HepG2 (cell line): ENCODE measurements at regions not wholly inside any gene's neighbourhood (a gene's known extent, or its start where the extent isn't known, plus 50 kb on each side); places are given as distances from the start of the nearest gene placed in this dataset.

Experiments used
- ATAC-seq: fragments of 200-7000 bp; cut with Tn5 transposase; 3 replicates; pipeline ENCODE4 v1.9.1; 2020; ENCODE audit warnings: mild to moderate bottlenecking, moderate library complexity
- BruUV-seq: library from RNA; stranded (reverse); fragments of 400-500 nt; replicated peaks from 2 replicates; lab custom pipeline; 2021; lab: Mats Ljungman, UMichigan
- CTCF ChIA-PET: fragments of 300-600 bp; formaldehyde crosslinking; extraction: SDS; loops from one replicate; lab custom pipeline; 2021; ENCODE audit warnings: low total read pairs, inconsistent platforms, low intra/inter-chr PET ratio; lab: Yijun Ruan, JAX
- POLR2A ChIA-PET: fragments of 350-600 bp; sonication (Branson Sonifier 250); formaldehyde crosslinking; loops from one replicate; lab custom pipeline; 2020; ENCODE audit warnings: antibody characterized with exemption, inconsistent platforms; lab: Yijun Ruan, JAX
- DNase-seq: peaks from one replicate; pipeline ENCODE4 v3.0.0-alpha.2; 2015; ENCODE audit warnings: low spot score
- FAIRE-seq: peaks from 3 replicates; lab custom pipeline; 2011; peaks lifted over from hg19 to GRCh38; lab: Jason Lieb, UNC
- H2AFZ ChIP-seq: one replicate; pipeline ENCODE4 v1.6.1; 2011; ENCODE audit warnings: low read length, inconsistent platforms
- H3K27ac ChIP-seq: fragments of 300-600 bp; 3 replicates; pipeline ENCODE4 v1.8.0; 2011; ENCODE audit warnings: mixed run types, mild to moderate bottlenecking, mixed read lengths, low read length, inconsistent platforms; ENCODE audit not compliant: insufficient read depth; ENCODE audit errors: extremely low read length
- H3K27me3 ChIP-seq, 2 experiments: fragments of 200-600 bp in 1 of 2; 2 replicates in 1 of 2; 3 replicates in 1 of 2; pipeline versions ENCODE4 v1.6.0 to v1.8.0; 2011; ENCODE audit warnings: low read length in 2 of 2, mild to moderate bottlenecking in 2 of 2, moderate library complexity in 2 of 2, inconsistent platforms in 1 of 2; ENCODE audit not compliant: insufficient read depth in 2 of 2, control insufficient read depth in 1 of 2
- H3K36me3 ChIP-seq, 2 experiments: fragments of 200-600 bp in 1 of 2; replicated peaks in 1 of 2; 2 replicates in 1 of 2; 3 replicates in 1 of 2; pipeline versions ENCODE4 v1.5.1 to v1.8.0; 2011; ENCODE audit warnings: low read length in 2 of 2, inconsistent platforms in 1 of 2; ENCODE audit not compliant: insufficient read depth in 2 of 2, control insufficient read depth in 1 of 2
- H3K4me1 ChIP-seq: 2 replicates; pipeline ENCODE4 v1.5.1; 2012; ENCODE audit warnings: low read length, inconsistent platforms; ENCODE audit not compliant: insufficient read depth
- H3K4me2 ChIP-seq: 2 replicates; pipeline ENCODE4 v1.6.0; 2011; ENCODE audit warnings: low read depth, low read length, inconsistent platforms
- H3K4me3 ChIP-seq, 3 experiments: fragments of 200-600 bp in 1 of 3; sonication (generic), shearing (Covaris generic) in 1 of 3; replicated peaks in 1 of 3; 2 replicates each; pipeline ENCODE4 v1.5.1; 2011 to 2016; ENCODE audit warnings: low read length in 3 of 3, inconsistent platforms in 2 of 3, low read depth in 2 of 3, mild to moderate bottlenecking in 2 of 3, control low read depth in 1 of 3, mixed read lengths in 1 of 3; ENCODE audit not compliant: insufficient read depth in 1 of 3
- H3K79me2 ChIP-seq: one replicate; pipeline ENCODE4 v1.6.1; 2011; ENCODE audit warnings: low read length, inconsistent platforms; ENCODE audit not compliant: insufficient read depth
- H3K9ac ChIP-seq: 2 replicates; pipeline ENCODE4 v1.6.0; 2011; ENCODE audit warnings: mild to moderate bottlenecking, low read depth, low read length, inconsistent platforms; ENCODE audit not compliant: insufficient read depth
- H3K9me3 ChIP-seq: 2 replicates; pipeline ENCODE4 v1.5.1; 2012; ENCODE audit warnings: mild to moderate bottlenecking, low read length
- H4K20me1 ChIP-seq: 2 replicates; pipeline ENCODE4 v1.6.0; 2011; ENCODE audit warnings: inconsistent platforms, mild to moderate bottlenecking, low read length, moderate library complexity; ENCODE audit not compliant: insufficient read depth
- DNMT1 ChIP-seq: sonication (generic); formaldehyde crosslinking; IDR thresholded peaks from 2 replicates; pipeline ENCODE4 v1.5.1; 2020; ENCODE audit warnings: mild to moderate bottlenecking, missing genetic modification reagents
- EED ChIP-seq: sonication (generic); formaldehyde crosslinking; IDR thresholded peaks from 2 replicates; pipeline ENCODE4 v1.5.0; 2020; ENCODE audit warnings: mild to moderate bottlenecking, missing genetic modification reagents
- HIC2 ChIP-seq: sonication (generic); formaldehyde crosslinking; IDR thresholded peaks from 2 replicates; pipeline ENCODE4 v1.9.0; 2022; ENCODE audit warnings: low read depth, missing genetic modification reagents
- HNF4A ChIP-seq: sonication (generic); formaldehyde crosslinking; IDR thresholded peaks from 2 replicates; pipeline ENCODE4 v1.4.0; 2020; ENCODE audit warnings: missing genetic modification reagents
- MYC ChIP-seq: sonication (generic); formaldehyde crosslinking; IDR thresholded peaks from 2 replicates; pipeline ENCODE4 v1.9.0; 2021; ENCODE audit warnings: missing genetic modification reagents, borderline replicate concordance
- NR3C1 ChIP-seq: sonication (generic); formaldehyde crosslinking; IDR thresholded peaks from 2 replicates; pipeline ENCODE4 v1.4.0; 2020; ENCODE audit warnings: missing genetic modification reagents
- NRL ChIP-seq: sonication (generic); formaldehyde crosslinking; IDR thresholded peaks from 2 replicates; pipeline ENCODE4 v1.5.0; 2020; ENCODE audit warnings: missing genetic modification reagents, mild to moderate bottlenecking, moderate library complexity, borderline replicate concordance
- SMARCC2 ChIP-seq: fragments of 450-650 bp; IDR thresholded peaks from 2 replicates; pipeline ENCODE4 v1.6.1; 2017; ENCODE audit warnings: antibody characterized with exemption, mild to moderate bottlenecking
- TCF12 ChIP-seq, 2 experiments: fragments of 450-650 bp in 1 of 2; sonication (generic) in 1 of 2; formaldehyde crosslinking in 1 of 2; IDR thresholded peaks; 2 replicates each; pipeline versions ENCODE4 v1.6.1 to v1.8.0; 2017 to 2022; ENCODE audit warnings: antibody characterized with exemption in 1 of 2, mild to moderate bottlenecking in 1 of 2, missing genetic modification reagents in 1 of 2, moderate library complexity in 1 of 2
- TRIM24 ChIP-seq: sonication (generic); formaldehyde crosslinking; IDR thresholded peaks from 2 replicates; pipeline ENCODE4 v1.8.0; 2022; ENCODE audit warnings: mild to moderate bottlenecking, missing genetic modification reagents
- ZKSCAN8 ChIP-seq: IDR thresholded peaks from 2 replicates; pipeline ENCODE4 v1.6.1; 2016; ENCODE audit warnings: borderline replicate concordance, missing genetic modification reagents, missing compliant biosample characterization
- ZNF160 ChIP-seq: sonication (generic); formaldehyde crosslinking; IDR thresholded peaks from 2 replicates; pipeline ENCODE4 v1.8.0; 2022; ENCODE audit warnings: mild to moderate bottlenecking, inconsistent platforms, missing genetic modification reagents
- ZNF333 ChIP-seq: sonication (generic); formaldehyde crosslinking; IDR thresholded peaks from 2 replicates; pipeline ENCODE4 v1.4.0; 2020; ENCODE audit warnings: mild to moderate bottlenecking, missing genetic modification reagents, borderline replicate concordance
- ZNF460 ChIP-seq: sonication (generic); formaldehyde crosslinking; IDR thresholded peaks from 2 replicates; pipeline ENCODE4 v1.5.1; 2020; ENCODE audit warnings: missing genetic modification reagents, mild to moderate bottlenecking, borderline replicate concordance
- ZNF572 ChIP-seq: sonication (generic); formaldehyde crosslinking; IDR thresholded peaks from 2 replicates; pipeline ENCODE4 v1.5.1; 2020; ENCODE audit warnings: mild to moderate bottlenecking, missing genetic modification reagents
- ZNF691 ChIP-seq: sonication (generic); formaldehyde crosslinking; IDR thresholded peaks from 2 replicates; pipeline ENCODE4 v1.4.0; 2020; ENCODE audit warnings: missing genetic modification reagents, low read depth, mild to moderate bottlenecking, borderline replicate concordance
- ZSCAN30 ChIP-seq: sonication (generic); formaldehyde crosslinking; IDR thresholded peaks from 2 replicates; pipeline ENCODE4 v1.5.0; 2020; ENCODE audit warnings: mild to moderate bottlenecking, missing genetic modification reagents
- in situ Hi-C: cut with HindIII; loops from 2 replicates; pipeline ENCODE4 v1.10.0; 2017; ENCODE audit warnings: low pct_unique_long_range_greater_than_20kb; ENCODE audit not compliant: extremely low pct_ligation_motif_present
- intact Hi-C: fragments of 100-400 bp; cut with micrococcal nuclease; formaldehyde crosslinking; loops from one replicate; pipeline ENCODE4 v1.10.0; 2022; ENCODE audit not compliant: unreplicated experiment

- Histone ChIP-seq H3K9ac (no peak overlapping the region), H3K9me3 (no peaks in the 10 kb centered on the region), H3K79me2 (no peaks in the 10 kb centered on the region), H2AFZ (no peak overlapping the region), H3K27me3 (no peaks in the 10 kb centered on the region), H3K27ac (no peak overlapping the region), H3K36me3 (no peaks in the 10 kb centered on the region), H3K4me2 (no peak overlapping the region), H4K20me1 (no peaks in the 10 kb centered on the region), H3K4me1 (no peaks in the 10 kb centered on the region), H3K4me3 (no peak overlapping the region)
- intact Hi-C loops = no loop called here
- CTCF ChIA-PET = no interaction called here
- no peak for FAIRE-seq
- ATAC-seq = no peak
- DNase-seq = no peak
- in situ Hi-C loops = no loop called here
- POLR2A ChIA-PET = no interaction called here
- TF ChIP-seq ZNF572 (no peak), ZKSCAN8 (no peak), DNMT1 (CRISPR knock-in tag) (no peak)
- no TSS peak for BruUV-seq
These were observed 226.1 kb downstream of the COX18 start for GRCh38 chr4:72843466-72843865.

GRCh38 chr4:72842323-72842722 lies 227.2 kb downstream of the COX18 start:
- Histone ChIP-seq H3K9ac (no peak overlapping the region), H3K9me3 (no peaks in the 10 kb centered on the region), H2AFZ (no peak overlapping the region), H3K27ac (no peak overlapping the region), H3K27me3 (no peaks in the 10 kb centered on the region), H4K20me1 (no peaks in the 10 kb centered on the region), H3K4me2 (no peak overlapping the region), H3K4me1 (no peaks in the 10 kb centered on the region), H3K36me3 (no peaks in the 10 kb centered on the region), H3K79me2 (no peaks in the 10 kb centered on the region), H3K4me3 (no peak overlapping the region)
- no TSS peak for BruUV-seq
- ChIA-PET POLR2A (no interaction called here), CTCF (no interaction called here)
- DNase-seq = no peak
- FAIRE-seq = no peak
- intact Hi-C loops = no loop called here
- in situ Hi-C loops = no loop called here
- ATAC-seq = no peak
- no peak for TF ChIP-seq NRL (CRISPR knock-in tag)
- no peak for TF ChIP-seq HNF4A (CRISPR knock-in tag)
- TF ChIP-seq NR3C1 (CRISPR knock-in tag) = no peak
- no peak for TF ChIP-seq ZNF160 (CRISPR knock-in tag)
- TF ChIP-seq TRIM24 (CRISPR knock-in tag) = no peak
- TF ChIP-seq EED (CRISPR knock-in tag) = no peak
- no peak for TF ChIP-seq MYC (CRISPR knock-in tag)
- TF ChIP-seq ZNF460 (CRISPR knock-in tag) = no peak
- TF ChIP-seq HIC2 = no peak
- TF ChIP-seq TCF12 (IDR thresholded peaks at IDR 0.05) = no peak
- TF ChIP-seq TCF12 (CRISPR knock-in tag; IDR thresholded peaks at IDR 0.05) = no peak
- no peak for TF ChIP-seq ZNF333 (CRISPR knock-in tag)
- no peak for TF ChIP-seq ZSCAN30 (CRISPR knock-in tag)
- no peak for TF ChIP-seq SMARCC2
- no peak for TF ChIP-seq ZNF691 (CRISPR knock-in tag)
